Glutamatergic neuron (in vitro differentiated cells): ENCODE measurements at regions not wholly inside any gene's neighbourhood (a gene's known extent, or its start where the extent isn't known, plus 50 kb on each side); places are given as distances from the start of the nearest gene placed in this dataset.

Source experiments
- DNase-seq: peaks from one replicate; pipeline ENCODE4 v3.0.0; 2022
- H3K27ac Mint-ChIP-seq: one replicate; pipeline ENCODE4 v1.8.0; 2020; ENCODE audit warnings: mild to moderate bottlenecking, mixed read lengths, inconsistent platforms; ENCODE audit not compliant: unreplicated experiment
- H3K27me3 Mint-ChIP-seq: one replicate; pipeline ENCODE4 v1.8.0; 2020; ENCODE audit warnings: mild to moderate bottlenecking, moderate library complexity, mixed read lengths, inconsistent platforms; ENCODE audit not compliant: unreplicated experiment
- H3K36me3 Mint-ChIP-seq: one replicate; pipeline ENCODE4 v1.8.0; 2020; ENCODE audit warnings: mild to moderate bottlenecking, mixed read lengths, inconsistent platforms; ENCODE audit not compliant: unreplicated experiment
- H3K4me1 Mint-ChIP-seq: one replicate; pipeline ENCODE4 v1.8.0; 2020; ENCODE audit warnings: mild to moderate bottlenecking, low read depth, mixed read lengths, inconsistent platforms; ENCODE audit not compliant: unreplicated experiment
- H3K4me3 Mint-ChIP-seq: one replicate; pipeline ENCODE4 v1.8.0; 2020; ENCODE audit warnings: mild to moderate bottlenecking, mixed read lengths, inconsistent platforms; ENCODE audit not compliant: unreplicated experiment
- H3K9me3 Mint-ChIP-seq: one replicate; pipeline ENCODE4 v1.8.0; 2020; ENCODE audit warnings: mild to moderate bottlenecking, moderate library complexity, mixed read lengths, inconsistent platforms; ENCODE audit not compliant: unreplicated experiment
- TF ChIP-seq, protein P1 (sequence below): fragments of 200-600 bp; sonication (generic); IDR thresholded peaks from one replicate; pipeline ENCODE4 v1.5.0; 2021; ENCODE audit not compliant: partially characterized antibody, unreplicated experiment

DNA sequence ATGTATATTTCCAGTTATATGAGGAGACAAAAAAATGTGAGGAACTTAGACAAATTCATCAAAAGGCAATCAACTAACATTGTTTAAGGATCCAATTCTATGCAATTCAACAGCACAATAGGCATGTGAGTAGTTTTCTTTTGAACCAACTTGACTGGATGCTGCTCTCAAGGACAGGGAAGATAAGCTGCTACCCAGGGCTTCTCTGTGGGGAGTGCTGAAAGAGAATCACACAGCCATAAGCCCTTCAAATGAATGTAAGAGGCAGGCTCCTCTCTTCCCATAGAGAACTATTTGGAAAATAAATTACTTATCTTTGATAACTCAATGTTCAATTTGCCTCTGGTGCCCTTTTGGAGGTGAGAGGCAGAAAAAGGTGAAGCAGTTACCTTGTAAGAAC, 1413.6 kb downstream of the PCDH7 start:
- H3K27me3 Mint-ChIP-seq = no peaks in the 10 kb centered on the region
- H3K4me3 Mint-ChIP-seq = no peak overlapping the region
- H3K36me3 Mint-ChIP-seq = no peaks in the 10 kb centered on the region
- TF ChIP-seq, protein P1, sequence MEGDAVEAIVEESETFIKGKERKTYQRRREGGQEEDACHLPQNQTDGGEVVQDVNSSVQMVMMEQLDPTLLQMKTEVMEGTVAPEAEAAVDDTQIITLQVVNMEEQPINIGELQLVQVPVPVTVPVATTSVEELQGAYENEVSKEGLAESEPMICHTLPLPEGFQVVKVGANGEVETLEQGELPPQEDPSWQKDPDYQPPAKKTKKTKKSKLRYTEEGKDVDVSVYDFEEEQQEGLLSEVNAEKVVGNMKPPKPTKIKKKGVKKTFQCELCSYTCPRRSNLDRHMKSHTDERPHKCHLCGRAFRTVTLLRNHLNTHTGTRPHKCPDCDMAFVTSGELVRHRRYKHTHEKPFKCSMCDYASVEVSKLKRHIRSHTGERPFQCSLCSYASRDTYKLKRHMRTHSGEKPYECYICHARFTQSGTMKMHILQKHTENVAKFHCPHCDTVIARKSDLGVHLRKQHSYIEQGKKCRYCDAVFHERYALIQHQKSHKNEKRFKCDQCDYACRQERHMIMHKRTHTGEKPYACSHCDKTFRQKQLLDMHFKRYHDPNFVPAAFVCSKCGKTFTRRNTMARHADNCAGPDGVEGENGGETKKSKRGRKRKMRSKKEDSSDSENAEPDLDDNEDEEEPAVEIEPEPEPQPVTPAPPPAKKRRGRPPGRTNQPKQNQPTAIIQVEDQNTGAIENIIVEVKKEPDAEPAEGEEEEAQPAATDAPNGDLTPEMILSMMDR = no peak
- no peak overlapping the region for H3K27ac Mint-ChIP-seq
- no peaks in the 10 kb centered on the region for H3K9me3 Mint-ChIP-seq
- DNase-seq = no peak
- no peaks in the 10 kb centered on the region for H3K4me1 Mint-ChIP-seq

DNA sequence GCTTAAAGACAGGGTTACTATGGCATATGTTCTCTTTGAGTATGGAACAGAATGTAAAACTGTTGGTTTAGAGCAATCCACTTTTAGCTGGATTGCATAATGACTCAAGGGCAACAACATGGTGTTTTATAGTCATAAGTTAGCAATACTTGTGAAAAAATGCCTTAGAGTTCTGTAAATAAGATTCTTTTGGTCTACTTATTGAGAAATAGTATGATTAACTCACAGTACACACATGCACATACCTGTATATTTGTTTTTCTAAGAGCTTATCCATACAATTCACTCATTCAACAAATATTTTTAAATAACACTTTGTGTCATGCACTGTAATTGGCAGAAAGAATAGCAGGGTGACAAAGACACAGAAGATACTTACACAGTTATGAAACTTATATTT, 1415.5 kb downstream of the PCDH7 start:
- no peak for DNase-seq
- TF ChIP-seq, protein P1 = no peak

DNA sequence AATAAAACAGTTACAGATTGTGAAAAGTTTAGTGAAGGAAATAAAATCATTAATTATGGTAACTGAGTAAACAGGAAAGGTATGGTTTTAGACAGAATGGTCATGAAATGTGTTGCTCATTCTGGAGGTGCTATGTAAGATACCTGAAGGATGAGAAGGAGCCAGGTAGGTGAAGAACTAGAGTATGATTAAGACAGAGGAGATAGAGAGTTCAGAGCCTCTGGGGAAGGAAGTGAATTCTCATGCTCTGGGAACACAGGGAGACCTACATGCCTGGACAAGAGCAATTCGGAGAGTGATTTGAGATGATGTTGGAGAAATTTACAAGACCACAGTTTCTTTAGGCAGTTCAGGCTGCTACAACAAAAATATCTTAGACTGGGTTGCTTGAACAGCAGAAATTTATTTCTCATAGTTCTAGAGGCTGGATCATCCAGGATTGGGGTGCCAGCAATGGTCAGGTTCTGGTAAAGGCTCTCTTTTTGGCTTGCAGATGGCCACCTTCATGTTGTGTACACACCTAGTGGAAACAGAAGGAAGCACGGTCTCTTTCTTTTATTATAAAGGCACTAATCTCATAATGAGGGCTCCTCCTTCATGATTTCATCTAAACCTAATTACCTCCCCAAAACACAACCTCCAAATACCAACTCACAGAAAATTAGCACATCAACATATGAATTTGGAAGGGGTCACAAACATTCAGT, 1416.1 kb downstream of the PCDH7 start:
- no peaks in the 10 kb centered on the region for H3K36me3 Mint-ChIP-seq
- H3K4me3 Mint-ChIP-seq = no peak overlapping the region
- no peaks in the 10 kb centered on the region for H3K9me3 Mint-ChIP-seq
- no peak for DNase-seq
- H3K27ac Mint-ChIP-seq = no peak overlapping the region
- TF ChIP-seq, protein P1 = no peak
- H3K27me3 Mint-ChIP-seq = no peaks in the 10 kb centered on the region
- H3K4me1 Mint-ChIP-seq = no peaks in the 10 kb centered on the region

More for the DNA sequence above, 1415.5 kb downstream of the PCDH7 start:
- Mint-ChIP-seq H3K9me3 (no peaks in the 10 kb centered on the region), H3K4me1 (no peaks in the 10 kb centered on the region), H3K4me3 (no peak overlapping the region), H3K36me3 (no peaks in the 10 kb centered on the region), H3K27ac (no peak overlapping the region), H3K27me3 (no peaks in the 10 kb centered on the region)

DNA sequence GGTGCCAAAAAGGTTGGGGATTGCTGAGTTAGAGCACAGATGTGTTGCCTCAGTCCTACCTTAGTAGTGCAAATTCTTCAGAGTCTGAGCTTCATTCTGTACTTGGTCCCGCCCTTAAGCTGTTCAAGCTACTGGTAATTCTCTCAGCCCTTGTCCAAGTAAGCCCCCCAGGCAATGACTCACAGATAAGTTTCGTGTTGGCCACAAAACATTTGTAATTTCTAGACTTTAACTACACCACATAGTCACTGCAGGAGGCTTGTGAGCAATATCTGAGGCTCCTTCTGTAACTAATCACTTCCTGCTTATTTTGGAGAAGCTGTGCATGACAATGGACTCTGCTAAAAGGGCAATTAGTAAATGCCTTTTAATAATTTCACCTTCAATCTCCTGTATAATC, 1420.5 kb downstream of the PCDH7 start:
- no peaks in the 10 kb centered on the region for H3K9me3 Mint-ChIP-seq
- TF ChIP-seq, protein P1 = no peak
- DNase-seq = no peak

DNA sequence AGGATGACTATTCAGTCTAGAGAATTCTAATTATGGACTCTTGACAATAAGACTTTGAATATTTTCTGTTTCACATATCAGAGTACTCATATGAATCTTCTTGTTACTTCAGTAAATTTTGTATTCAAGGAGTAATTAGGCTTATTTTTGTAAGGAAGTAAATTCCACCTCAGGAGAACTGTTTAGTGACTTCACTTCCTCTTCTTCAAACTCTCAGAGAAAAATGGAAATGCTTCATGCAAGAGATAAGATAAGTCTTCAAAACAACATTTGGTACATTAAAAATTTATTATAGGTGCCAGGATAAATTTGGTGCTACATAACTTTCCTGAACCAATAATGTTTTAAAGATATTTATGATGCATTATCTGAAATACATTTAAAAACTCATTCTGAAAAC, 1421.9 kb downstream of the PCDH7 start:
- Mint-ChIP-seq H3K9me3 (no peaks in the 10 kb centered on the region), H3K27me3 (no peaks in the 10 kb centered on the region), H3K27ac (no peak overlapping the region), H3K4me1 (no peaks in the 10 kb centered on the region), H3K4me3 (no peak overlapping the region), H3K36me3 (no peaks in the 10 kb centered on the region)
- TF ChIP-seq, protein P1 = no peak
- no peak for DNase-seq

More for the DNA sequence above, 1420.5 kb downstream of the PCDH7 start:
- no peak overlapping the region for H3K27ac Mint-ChIP-seq
- H3K4me3 Mint-ChIP-seq = no peak overlapping the region
- H3K4me1 Mint-ChIP-seq = no peaks in the 10 kb centered on the region
- no peaks in the 10 kb centered on the region for H3K36me3 Mint-ChIP-seq
- H3K27me3 Mint-ChIP-seq = no peaks in the 10 kb centered on the region
